Liver (tissue), 8 donors: ENCODE measurements at regions not wholly inside any gene's neighbourhood (a gene's known extent, or its start where the extent isn't known, plus 50 kb on each side); places are given as distances from the start of the nearest gene placed in this dataset.

Experiments
- DNase-seq: peaks from one replicate; pipeline ENCODE4 v3.0.0-alpha.2; 2017; ENCODE audit warnings: low spot score
- H3K27ac ChIP-seq, 2 donors: one replicate each; pipeline ENCODE4 v1.7.0; 2013; ENCODE audit warnings: inconsistent platforms in 2 of 2, low read length in 2 of 2, control low read depth in 1 of 2, low read depth in 1 of 2, mild to moderate bottlenecking in 1 of 2
- H3K27me3 ChIP-seq, 4 donors: one replicate each; pipeline versions ENCODE4 v1.6.1 to v1.7.0; 2013; ENCODE audit warnings: low read length in 3 of 4, inconsistent platforms in 1 of 4, mild to moderate bottlenecking in 1 of 4, moderate library complexity in 1 of 4; ENCODE audit not compliant: control insufficient read depth in 4 of 4, insufficient read depth in 4 of 4
- H3K36me3 ChIP-seq, 4 donors: one replicate each; pipeline versions ENCODE4 v1.6.1 to v1.7.0; 2013; ENCODE audit warnings: low read length in 3 of 4, mild to moderate bottlenecking in 3 of 4, low read depth in 1 of 4, moderate library complexity in 1 of 4; ENCODE audit not compliant: control insufficient read depth in 4 of 4, insufficient read depth in 3 of 4
- H3K4me1 ChIP-seq, 4 donors: one replicate each; pipeline versions ENCODE4 v1.6.1 to v1.7.0; 2013; ENCODE audit warnings: low read length in 3 of 4, mild to moderate bottlenecking in 3 of 4, moderate library complexity in 1 of 4; ENCODE audit not compliant: control insufficient read depth in 4 of 4, insufficient read depth in 4 of 4
- H3K4me3 ChIP-seq, 3 donors: one replicate each; pipeline versions ENCODE4 v1.6.1 to v1.7.0; 2013; ENCODE audit warnings: low read length in 3 of 3, control low read depth in 1 of 3, low read depth in 1 of 3, mild to moderate bottlenecking in 1 of 3
- H3K9ac ChIP-seq, 2 donors: one replicate each; pipeline ENCODE4 v1.7.0; 2013; ENCODE audit warnings: low read length in 2 of 2, mild to moderate bottlenecking in 2 of 2, moderate library complexity in 2 of 2, control low read depth in 1 of 2, low read depth in 1 of 2
- H3K9me3 ChIP-seq, 4 donors: one replicate each; pipeline versions ENCODE4 v1.6.1 to v1.7.0; 2013; ENCODE audit warnings: low read length in 3 of 4; ENCODE audit not compliant: control insufficient read depth in 4 of 4
- CTCF ChIP-seq: fragments of 150-350 bp; IDR thresholded peaks from 2 replicates; pipeline ENCODE4 v1.5.1; 2017; ENCODE audit warnings: improper control_type of control experiment, low read depth, low read length; ENCODE audit not compliant: missing input control
- EGR1 ChIP-seq, 2 donors: IDR thresholded peaks; 2 replicates each; pipeline ENCODE4 v1.6.1; 2016 to 2018; ENCODE audit warnings: antibody characterized with exemption in 2 of 2, low read depth in 2 of 2
- GABPA ChIP-seq, 2 donors: IDR thresholded peaks in 1 of 2; conservative IDR thresholded peaks in 1 of 2; 2 replicates each; pipeline ENCODE4 v1.6.1; 2016; ENCODE audit warnings: antibody characterized with exemption in 2 of 2, mild to moderate bottlenecking in 1 of 2, moderate library complexity in 1 of 2
- HNF4A ChIP-seq, 2 donors: conservative IDR thresholded peaks; 2 replicates each; pipeline ENCODE4 v1.6.1; 2016; ENCODE audit warnings: antibody characterized with exemption in 2 of 2, mild to moderate bottlenecking in 2 of 2
- NR2F2 ChIP-seq: IDR thresholded peaks from 2 replicates; pipeline ENCODE4 v1.6.1; 2016; ENCODE audit warnings: antibody characterized with exemption
- RAD21 ChIP-seq, 2 donors: IDR thresholded peaks; 2 replicates each; pipeline ENCODE4 v1.6.1; 2016; ENCODE audit warnings: antibody characterized with exemption in 2 of 2, mild to moderate bottlenecking in 2 of 2
- REST ChIP-seq: IDR thresholded peaks from 2 replicates; pipeline ENCODE4 v1.6.1; 2016; ENCODE audit warnings: antibody characterized with exemption, mild to moderate bottlenecking
- SP1 ChIP-seq: IDR thresholded peaks from 2 replicates; pipeline ENCODE4 v1.6.1; 2018; ENCODE audit warnings: antibody characterized with exemption, mild to moderate bottlenecking
- TAF1 ChIP-seq: conservative IDR thresholded peaks from 2 replicates; pipeline ENCODE4 v1.6.1; 2016; ENCODE audit warnings: antibody characterized with exemption, mild to moderate bottlenecking
- ZBTB33 ChIP-seq: IDR thresholded peaks from 2 replicates; pipeline ENCODE4 v1.6.1; 2016; ENCODE audit warnings: antibody characterized with exemption
- WGBS: extraction: QIAGEN DNeasy Blood & Tissue Kit; methylation state at CpG from one replicate; pipeline ENCODE4 v1.1.7; 2013; 5-methylcytosine and 5-hydroxymethylcytosine counted together
- donor health status: healthy.
- donor health status: healthy.
- donor health status: healthy.
- donor health status: healthy.
- donor health status: healthy.

GRCh38 chr1:209202830-209203532 lies 380.5 kb upstream of the CAMK1G start:
- no peak for DNase-seq
- no peaks in the 10 kb centered on the region for H3K9me3 ChIP-seq

GRCh38 chr1:209203533-209203895 lies 380.0 kb upstream of the CAMK1G start:
- DNase-seq: no peak
- TF ChIP-seq NR2F2 (no peak), TAF1 (no peak), ZBTB33 (no peak), SP1 (no peak), HNF4A (conservative IDR thresholded peaks at IDR 0.05) (no peak), RAD21 (IDR thresholded peaks at IDR 0.05) (no peak), CTCF (no peak), EGR1 (IDR thresholded peaks at IDR 0.05; ENCODE audit: low read depth in 2 of 2) (no peak)
- 87% methylated on average over 7 of the region's 7 CpGs for WGBS

More at GRCh38 chr1:209202830-209203532, 380.5 kb upstream of the CAMK1G start:
- Histone ChIP-seq H3K4me1 (peaks cover 0 to 6% (median 3%) of the 10 kb centered on the region in 4 donors), H3K27ac (no peak overlapping the region), H3K27me3 (peaks cover 0 to 4% (median under 1%) of the 10 kb centered on the region in 4 donors), H3K4me3 (no peak overlapping the region), H3K9ac (no peak overlapping the region), H3K36me3 (no peaks in the 10 kb centered on the region)
- under 1% methylated on average over 4 of the region's 4 CpGs for WGBS
- no peak for TF ChIP-seq TAF1
- TF ChIP-seq RAD21 (IDR thresholded peaks at IDR 0.05): peak; percentile 63 to 78
- TF ChIP-seq CTCF: peak; percentile 68

GRCh38 chr1:209205039-209205438 lies 378.5 kb upstream of the CAMK1G start:
- H3K27ac ChIP-seq: no peak overlapping the region
- TF ChIP-seq ZBTB33 (no peak), NR2F2 (no peak), REST (no peak), GABPA (IDR thresholded peaks at IDR 0.05 in 1 of 2, conservative IDR thresholded peaks at IDR 0.05 in 1 of 2) (no peak), HNF4A (conservative IDR thresholded peaks at IDR 0.05) (no peak)

More at GRCh38 chr1:209203533-209203895, 380.0 kb upstream of the CAMK1G start:
- no peak overlapping the region for H3K27ac ChIP-seq
- H3K4me3 ChIP-seq: no peak overlapping the region
- H3K4me1 ChIP-seq: peaks cover 0 to 9% (median 4%) of the 10 kb centered on the region in 4 donors
- H3K9ac ChIP-seq: no peak overlapping the region
- no peaks in the 10 kb centered on the region for H3K36me3 ChIP-seq
- H3K27me3 ChIP-seq: peaks cover 0 to 9% (median under 1%) of the 10 kb centered on the region in 4 donors
- no peaks in the 10 kb centered on the region for H3K9me3 ChIP-seq

More at GRCh38 chr1:209205039-209205438, 378.5 kb upstream of the CAMK1G start:
- Histone ChIP-seq H3K36me3 (no peaks in the 10 kb centered on the region), H3K27me3 (peaks cover 0 to 16% (median 4%) of the 10 kb centered on the region in 4 donors), H3K4me3 (no peak overlapping the region), H3K9ac (no peak overlapping the region), H3K4me1 (peaks cover 0 to 9% (median 4%) of the 10 kb centered on the region in 4 donors), H3K9me3 (no peaks in the 10 kb centered on the region)
- no peak for DNase-seq
- WGBS: 68% methylated on average over 4 of the region's 4 CpGs
